ENCODE measurements at regions not wholly inside any gene's neighbourhood (a gene's known extent, or its start where the extent isn't known, plus 50 kb on each side); places are given as distances from the start of the nearest gene placed in this dataset.

GRCh38 chr6:119461187-119461586 is 111.6 kb upstream of the MAN1A1 start:
- H3K4me1 Mint-ChIP-seq, result peaks cover 7% of the 10 kb centered on the region
- no peak overlapping the region for H3K4me3 Mint-ChIP-seq
- Histone ChIP-seq H3K27me3 (ENCODE audit: control insufficient read depth, insufficient read depth, low read length, poor library complexity, severe bottlenecking) (peaks cover 52% of the 10 kb centered on the region), H3K9me3 (ENCODE audit: control insufficient read depth, low read length) (peaks cover 29% of the 10 kb centered on the region), H3K9ac (ENCODE audit: extremely low read depth, low read length, poor library complexity, severe bottlenecking) (no peak overlapping the region), H3K36me3 (ENCODE audit: control insufficient read depth, insufficient read depth, low read length) (no peaks in the 10 kb centered on the region), H3K4me1 (ENCODE audit: control insufficient read depth, insufficient read depth, low read length) (no peaks in the 10 kb centered on the region), H3K27ac (ENCODE audit: low read depth, low read length) (no peak overlapping the region), H3K4me3 (ENCODE audit: low read length) (no peak overlapping the region)
- WGBS, 2 experiments (ENCODE audit: insufficient coverage in 1 of 2, insufficient read length in 1 of 2), result 60 to 83% methylated on average over 1 of the region's 1 CpG
- H3K27ac Mint-ChIP-seq, result no peak overlapping the region
- H3K36me3 Mint-ChIP-seq (ENCODE audit: low read depth), result no peaks in the 10 kb centered on the region
- no peak for DNase-seq
- no peak for TF ChIP-seq CTCF (conservative IDR thresholded peaks at IDR 0.05)
- peaks cover 37% of the 10 kb centered on the region for H3K27me3 Mint-ChIP-seq (ENCODE audit: insufficient read depth)
- H3K9me3 Mint-ChIP-seq, result peaks cover 11% of the 10 kb centered on the region

- H3K27me3 Mint-ChIP-seq (ENCODE audit: insufficient read depth), result peaks cover 30% of the 10 kb centered on the region
- no peaks in the 10 kb centered on the region for H3K4me1 ChIP-seq (ENCODE audit: control insufficient read depth, insufficient read depth, low read length)
- H3K27ac Mint-ChIP-seq, result no peak overlapping the region
- peaks cover 29% of the 10 kb centered on the region for H3K9me3 ChIP-seq (ENCODE audit: control insufficient read depth, low read length)
- H3K9me3 Mint-ChIP-seq, result peaks cover 11% of the 10 kb centered on the region
- no peak overlapping the region for H3K4me3 ChIP-seq (ENCODE audit: low read length)
- TF ChIP-seq CTCF (conservative IDR thresholded peaks at IDR 0.05), result no peak
- no peak overlapping the region for H3K4me3 Mint-ChIP-seq
- no peak overlapping the region for H3K27ac ChIP-seq (ENCODE audit: low read depth, low read length)
- no peak for DNase-seq
- no peaks in the 10 kb centered on the region for H3K36me3 ChIP-seq (ENCODE audit: control insufficient read depth, insufficient read depth, low read length)
- peaks cover 36% of the 10 kb centered on the region for H3K27me3 ChIP-seq (ENCODE audit: control insufficient read depth, insufficient read depth, low read length, poor library complexity, severe bottlenecking)
- WGBS, 2 experiments (ENCODE audit: insufficient coverage in 1 of 2, insufficient read length in 1 of 2), result 87 to 91% methylated on average over 4 to 6 of the region's 6 CpGs
- no peaks in the 10 kb centered on the region for H3K36me3 Mint-ChIP-seq (ENCODE audit: low read depth)
- H3K4me1 Mint-ChIP-seq, result peaks cover 6% of the 10 kb centered on the region
- no peak overlapping the region for H3K9ac ChIP-seq (ENCODE audit: extremely low read depth, low read length, poor library complexity, severe bottlenecking)
These were observed 109.8 kb upstream of the MAN1A1 start for GRCh38 chr6:119459207-119459974.

GRCh38 chr6:119454714-119455113 is 105.2 kb upstream of the MAN1A1 start:
- no peak overlapping the region for H3K9ac ChIP-seq (ENCODE audit: extremely low read depth, low read length, poor library complexity, severe bottlenecking)
- H3K27me3 Mint-ChIP-seq (ENCODE audit: insufficient read depth), result peaks cover 10% of the 10 kb centered on the region
- WGBS, 2 experiments (ENCODE audit: insufficient coverage in 1 of 2, insufficient read length in 1 of 2), result 91% methylated on average over 1 to 2 of the region's 2 CpGs

More at GRCh38 chr6:119454714-119455113, 105.2 kb upstream of the MAN1A1 start:
- TF ChIP-seq CTCF (conservative IDR thresholded peaks at IDR 0.05), result no peak
- no peaks in the 10 kb centered on the region for H3K36me3 ChIP-seq (ENCODE audit: control insufficient read depth, insufficient read depth, low read length)
- no peak for DNase-seq
- H3K27me3 ChIP-seq (ENCODE audit: control insufficient read depth, insufficient read depth, low read length, poor library complexity, severe bottlenecking), result no peaks in the 10 kb centered on the region
- H3K4me3 Mint-ChIP-seq, result no peak overlapping the region
- no peak overlapping the region for H3K27ac ChIP-seq (ENCODE audit: low read depth, low read length)
- H3K4me1 Mint-ChIP-seq, result peaks cover 6% of the 10 kb centered on the region
- no peak overlapping the region for H3K27ac Mint-ChIP-seq
- no peaks in the 10 kb centered on the region for H3K4me1 ChIP-seq (ENCODE audit: control insufficient read depth, insufficient read depth, low read length)
- no peak overlapping the region for H3K4me3 ChIP-seq (ENCODE audit: low read length)
- no peaks in the 10 kb centered on the region for H3K9me3 Mint-ChIP-seq
- peaks cover 7% of the 10 kb centered on the region for H3K9me3 ChIP-seq (ENCODE audit: control insufficient read depth, low read length)
- no peaks in the 10 kb centered on the region for H3K36me3 Mint-ChIP-seq (ENCODE audit: low read depth)
